DND-41 (cell line): ENCODE measurements at regions not wholly inside any gene's neighbourhood (a gene's known extent, or its start where the extent isn't known, plus 50 kb on each side); places are given as distances from the start of the nearest gene placed in this dataset.
"Not testable (repeated sequence)": the region's sequence is repeated elsewhere in the genome, so short reads cannot be mapped to it uniquely, and the experiment has no call there.

Experiments
- ATAC-seq: fragments of 200-7000 bp; cut with Tn5 transposase; 3 replicates; pipeline ENCODE4 v1.9.1; 2021; ENCODE audit warnings: low read depth; ENCODE audit not compliant: insufficient read depth
- DNase-seq: peaks from one replicate; pipeline ENCODE4 v3.0.0-alpha.2; 2020
- H2AFZ ChIP-seq: 2 replicates; pipeline ENCODE4 v1.6.0; 2012; ENCODE audit warnings: low read depth, low read length
- H3K27ac ChIP-seq: 2 replicates; pipeline ENCODE4 v1.5.1; 2012; ENCODE audit warnings: low read length, inconsistent platforms
- H3K27me3 ChIP-seq: fragments of 200-600 bp; sonication (generic); 2 replicates; pipeline ENCODE4 v1.6.0; 2012; ENCODE audit warnings: low read length, mild to moderate bottlenecking, inconsistent platforms; ENCODE audit not compliant: insufficient read depth, poor library complexity
- H3K36me3 ChIP-seq: 2 replicates; pipeline ENCODE4 v1.5.1; 2012; ENCODE audit warnings: low read length, inconsistent platforms; ENCODE audit not compliant: insufficient read depth
- H3K4me1 ChIP-seq: 2 replicates; pipeline ENCODE4 v1.5.1; 2012; ENCODE audit warnings: mild to moderate bottlenecking, low read length; ENCODE audit not compliant: insufficient read depth
- H3K4me2 ChIP-seq: 2 replicates; pipeline ENCODE4 v1.6.0; 2012; ENCODE audit warnings: mild to moderate bottlenecking, moderate library complexity, low read length, inconsistent platforms; ENCODE audit not compliant: insufficient read depth
- H3K4me3 ChIP-seq, 2 experiments: fragments of 200-600 bp in 1 of 2; shearing (Covaris generic) in 1 of 2; 2 replicates each; pipeline ENCODE4 v1.5.1; 2012 to 2016; ENCODE audit warnings: inconsistent platforms in 2 of 2, low read length in 2 of 2, mild to moderate bottlenecking in 2 of 2, low read depth in 1 of 2, moderate library complexity in 1 of 2
- H3K79me2 ChIP-seq: 2 replicates; pipeline ENCODE4 v1.6.0; 2012; ENCODE audit warnings: low read length, inconsistent platforms; ENCODE audit not compliant: insufficient read depth
- H3K9ac ChIP-seq: 2 replicates; pipeline ENCODE4 v1.6.0; 2012; ENCODE audit warnings: low read depth, mild to moderate bottlenecking, inconsistent platforms, low read length, moderate library complexity
- H3K9me3 ChIP-seq: 2 replicates; pipeline ENCODE4 v1.5.1; 2012; ENCODE audit warnings: low read length, moderate library complexity, mild to moderate bottlenecking, inconsistent platforms; ENCODE audit not compliant: insufficient read depth, severe bottlenecking
- H4K20me1 ChIP-seq: 2 replicates; pipeline ENCODE4 v1.6.0; 2012; ENCODE audit warnings: low read length; ENCODE audit not compliant: insufficient read depth
- CTCF ChIP-seq: IDR thresholded peaks from 2 replicates; pipeline ENCODE4 v1.5.1; 2012; ENCODE audit warnings: borderline replicate concordance, low read length, moderate library complexity, mild to moderate bottlenecking; ENCODE audit not compliant: poor library complexity, severe bottlenecking; ENCODE audit errors: extremely low read depth
- EZH2 ChIP-seq: IDR thresholded peaks from 3 replicates; pipeline ENCODE4 v1.6.1; 2012; ENCODE audit warnings: borderline replicate concordance, low read depth, mild to moderate bottlenecking, moderate library complexity, low read length, inconsistent platforms; ENCODE audit not compliant: severe bottlenecking

DNA sequence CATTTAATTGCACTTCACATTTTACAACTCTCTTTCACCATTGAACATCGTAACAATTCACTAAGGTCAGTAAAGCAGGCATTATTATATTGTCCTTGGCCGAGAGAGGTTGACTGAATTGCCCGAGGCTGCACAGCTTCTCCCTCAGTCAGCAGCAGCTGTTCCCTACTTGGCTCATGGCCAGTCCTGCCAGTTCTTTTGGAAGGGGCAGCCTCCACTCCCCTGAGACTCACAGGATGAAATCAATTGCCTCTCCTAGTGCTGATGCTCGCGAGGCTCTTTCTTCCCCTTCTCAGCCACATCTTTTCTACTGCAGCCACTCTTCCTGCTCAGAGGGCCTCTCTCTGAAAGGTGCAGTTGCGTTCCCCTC, 79.9 kb upstream of the KCNA1 start:
- Histone ChIP-seq H3K4me2 (peak overlapping the region; percentile 66), H2AFZ (peak overlapping the region; percentile 53), H3K27me3 (no peaks in the 10 kb centered on the region), H3K79me2 (no peaks in the 10 kb centered on the region), H4K20me1 (no peaks in the 10 kb centered on the region), H3K27ac (peak overlapping the region; percentile 90), H3K9me3 (no peaks in the 10 kb centered on the region), H3K9ac (peak overlapping the region; percentile 57), H3K4me3 (peak overlapping the region; percentile 3 to 52; a peak in 3 of 4 replicates), H3K36me3 (no peaks in the 10 kb centered on the region), H3K4me1 (peaks cover 68% of the 10 kb centered on the region)
- DNase-seq (peak; percentile 73), ATAC-seq (peak; percentile 57)
- TF ChIP-seq CTCF (no peak), EZH2 (no peak)

- H3K27me3 ChIP-seq, result no peaks in the 10 kb centered on the region
- no peak for TF ChIP-seq EZH2
- no peak for TF ChIP-seq CTCF
- peak overlapping the region; percentile 53 for H2AFZ ChIP-seq
- DNase-seq, result peak; percentile 41
- H4K20me1 ChIP-seq, result no peaks in the 10 kb centered on the region
- peaks cover 59% of the 10 kb centered on the region for H3K4me1 ChIP-seq
- H3K27ac ChIP-seq, result peak overlapping the region; percentile 90
- peak overlapping the region; percentile 66 for H3K4me2 ChIP-seq
- ATAC-seq, result no peak
- H3K4me3 ChIP-seq, result peak overlapping the region in 1 of 2 experiments; percentile 52; a peak in 2 of 4 replicates
- H3K79me2 ChIP-seq, result no peaks in the 10 kb centered on the region
- peak overlapping the region; percentile 57 for H3K9ac ChIP-seq
- no peaks in the 10 kb centered on the region for H3K9me3 ChIP-seq
- no peaks in the 10 kb centered on the region for H3K36me3 ChIP-seq
Measured at GRCh38 chr12:4830556-4831210, 79.0 kb upstream of the KCNA1 start.

DNA sequence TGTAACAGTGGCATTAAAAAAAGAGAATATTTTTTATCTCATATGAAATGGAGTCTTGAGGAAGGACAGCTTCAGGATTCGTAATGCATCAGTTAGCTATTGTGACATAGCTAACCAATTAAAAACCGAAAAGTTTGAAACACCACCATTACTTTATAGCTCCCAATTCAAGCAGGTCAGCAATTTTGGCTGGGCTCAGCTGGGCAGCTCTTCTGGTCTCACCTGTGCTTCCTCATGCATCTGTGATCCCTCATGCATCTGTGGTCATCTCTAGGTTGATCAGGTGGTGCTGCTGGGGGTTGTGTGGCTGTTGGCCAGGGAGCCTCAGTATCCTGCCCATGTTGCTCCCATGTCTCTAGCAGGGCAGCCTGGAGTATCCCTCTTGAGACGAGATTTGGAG, 76.7 kb upstream of the KCNA1 start:
- no peak overlapping the region for H3K4me2 ChIP-seq
- H3K4me1 ChIP-seq, result peaks cover 35% of the 10 kb centered on the region
- TF ChIP-seq CTCF, result no peak
- no peak for TF ChIP-seq EZH2
- DNase-seq (no peak), ATAC-seq (no peak)
- no peak overlapping the region for H3K27ac ChIP-seq
- no peaks in the 10 kb centered on the region for H3K79me2 ChIP-seq
- H3K27me3 ChIP-seq, result no peaks in the 10 kb centered on the region
- no peaks in the 10 kb centered on the region for H3K36me3 ChIP-seq
- H3K4me3 ChIP-seq, result no peak overlapping the region
- H4K20me1 ChIP-seq, result no peaks in the 10 kb centered on the region
- H2AFZ ChIP-seq, result no peak overlapping the region
- no peaks in the 10 kb centered on the region for H3K9me3 ChIP-seq
- H3K9ac ChIP-seq, result no peak overlapping the region

GRCh38 chr12:4833524-4833923, 76.2 kb upstream of the KCNA1 start:
- Histone ChIP-seq H3K4me1 (peaks cover 30% of the 10 kb centered on the region), H3K27me3 (no peaks in the 10 kb centered on the region), H3K4me3 (no peak overlapping the region), H2AFZ (no peak overlapping the region), H4K20me1 (no peaks in the 10 kb centered on the region), H3K79me2 (no peaks in the 10 kb centered on the region), H3K27ac (no peak overlapping the region), H3K9me3 (no peaks in the 10 kb centered on the region), H3K9ac (no peak overlapping the region), H3K4me2 (no peak overlapping the region), H3K36me3 (no peaks in the 10 kb centered on the region)
- ATAC-seq (no peak), DNase-seq (no peak)
- TF ChIP-seq CTCF (no peak), EZH2 (no peak)

- not testable (repeated sequence) for H3K4me2 ChIP-seq, H3K4me1 ChIP-seq, H3K9ac ChIP-seq, H3K9me3 ChIP-seq, DNase-seq, H3K79me2 ChIP-seq, H2AFZ ChIP-seq, H3K27ac ChIP-seq, ATAC-seq, H4K20me1 ChIP-seq, H3K27me3 ChIP-seq, H3K36me3 ChIP-seq, H3K4me3 ChIP-seq
Measured at GRCh38 chr12:4842401-4842800, 67.3 kb upstream of the KCNA1 start.
